VCaP (cell line): ENCODE measurements at regions not wholly inside any gene's neighbourhood (a gene's known extent, or its start where the extent isn't known, plus 50 kb on each side); places are given as distances from the start of the nearest gene placed in this dataset.

Source experiments
- H3K27ac ChIP-seq: fragments of 450-650 bp; 2 replicates; pipeline ENCODE4 v1.5.1; 2017
- TF ChIP-seq, protein P1 (sequence below): fragments of 450-650 bp; conservative IDR thresholded peaks from 2 replicates; pipeline ENCODE4 v1.5.1; 2017; ENCODE audit warnings: mild to moderate bottlenecking, moderate library complexity

DNA sequence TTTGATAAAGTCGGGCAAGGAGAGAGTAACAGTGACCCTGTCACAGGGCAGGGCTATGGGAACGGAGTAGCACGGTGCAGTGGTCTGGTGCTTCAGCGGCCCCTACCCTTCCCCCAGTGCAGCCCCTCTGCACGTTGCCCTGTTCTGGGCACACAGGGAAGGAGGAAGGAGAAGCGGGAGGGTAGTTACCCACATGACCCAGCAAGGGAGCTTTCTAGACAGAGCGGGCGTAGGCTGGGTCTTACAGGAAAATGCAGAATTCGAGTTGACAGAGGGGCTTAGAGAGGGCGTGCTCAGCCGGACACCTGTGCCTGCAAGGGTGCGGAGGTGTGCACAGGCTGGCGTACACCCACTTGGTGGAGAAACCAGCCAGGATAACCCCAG, 341.2 kb downstream of the NPHP4 start:
- TF ChIP-seq, protein P1, sequence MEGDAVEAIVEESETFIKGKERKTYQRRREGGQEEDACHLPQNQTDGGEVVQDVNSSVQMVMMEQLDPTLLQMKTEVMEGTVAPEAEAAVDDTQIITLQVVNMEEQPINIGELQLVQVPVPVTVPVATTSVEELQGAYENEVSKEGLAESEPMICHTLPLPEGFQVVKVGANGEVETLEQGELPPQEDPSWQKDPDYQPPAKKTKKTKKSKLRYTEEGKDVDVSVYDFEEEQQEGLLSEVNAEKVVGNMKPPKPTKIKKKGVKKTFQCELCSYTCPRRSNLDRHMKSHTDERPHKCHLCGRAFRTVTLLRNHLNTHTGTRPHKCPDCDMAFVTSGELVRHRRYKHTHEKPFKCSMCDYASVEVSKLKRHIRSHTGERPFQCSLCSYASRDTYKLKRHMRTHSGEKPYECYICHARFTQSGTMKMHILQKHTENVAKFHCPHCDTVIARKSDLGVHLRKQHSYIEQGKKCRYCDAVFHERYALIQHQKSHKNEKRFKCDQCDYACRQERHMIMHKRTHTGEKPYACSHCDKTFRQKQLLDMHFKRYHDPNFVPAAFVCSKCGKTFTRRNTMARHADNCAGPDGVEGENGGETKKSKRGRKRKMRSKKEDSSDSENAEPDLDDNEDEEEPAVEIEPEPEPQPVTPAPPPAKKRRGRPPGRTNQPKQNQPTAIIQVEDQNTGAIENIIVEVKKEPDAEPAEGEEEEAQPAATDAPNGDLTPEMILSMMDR: no peak
- H3K27ac ChIP-seq: no peak overlapping the region

DNA sequence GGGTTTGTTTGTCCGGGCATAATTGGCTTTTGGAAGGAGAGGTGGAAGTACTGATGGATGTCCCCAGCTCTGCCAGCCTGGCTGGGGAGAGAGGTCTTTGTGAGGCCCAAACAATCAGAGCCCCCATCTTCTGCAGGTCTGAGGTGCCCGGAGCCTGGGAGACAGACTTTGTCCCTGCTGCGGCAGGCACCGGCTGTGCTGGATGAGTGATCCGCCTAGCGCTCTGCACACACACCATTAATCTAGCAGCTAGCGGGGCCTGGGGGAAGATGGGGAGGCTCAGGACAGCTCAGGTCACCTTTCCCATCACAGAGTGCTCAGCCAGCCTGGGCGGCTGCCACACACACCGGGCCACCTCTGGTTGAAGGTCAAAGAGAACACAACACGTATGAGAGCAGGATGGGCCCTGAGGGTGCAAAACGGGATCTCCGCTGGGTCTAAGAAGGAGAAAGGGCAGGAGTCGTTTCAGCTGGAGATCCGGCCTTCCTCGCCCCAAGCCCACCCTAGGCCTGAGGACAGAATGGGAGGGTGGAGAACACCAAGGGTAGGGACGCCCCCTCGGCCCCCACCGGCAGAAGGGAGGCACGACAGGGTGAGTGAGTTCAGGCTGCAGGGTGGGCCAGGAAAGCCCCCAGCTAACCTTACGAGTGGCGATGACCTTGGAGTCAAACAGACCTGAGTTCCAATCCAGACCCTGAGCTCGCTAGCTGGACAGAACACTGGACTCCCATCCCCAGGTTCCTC, 341.8 kb downstream of the NPHP4 start:
- TF ChIP-seq, protein P1: no peak
- no peak overlapping the region for H3K27ac ChIP-seq

GRCh38 chr1:5649795-5650194, 342.4 kb downstream of the NPHP4 start:
- no peak overlapping the region for H3K27ac ChIP-seq
- TF ChIP-seq, protein P1: no peak

GRCh38 chr1:5649166-5649551, 343.1 kb downstream of the NPHP4 start:
- TF ChIP-seq, protein P1: no peak
- H3K27ac ChIP-seq: no peak overlapping the region

DNA sequence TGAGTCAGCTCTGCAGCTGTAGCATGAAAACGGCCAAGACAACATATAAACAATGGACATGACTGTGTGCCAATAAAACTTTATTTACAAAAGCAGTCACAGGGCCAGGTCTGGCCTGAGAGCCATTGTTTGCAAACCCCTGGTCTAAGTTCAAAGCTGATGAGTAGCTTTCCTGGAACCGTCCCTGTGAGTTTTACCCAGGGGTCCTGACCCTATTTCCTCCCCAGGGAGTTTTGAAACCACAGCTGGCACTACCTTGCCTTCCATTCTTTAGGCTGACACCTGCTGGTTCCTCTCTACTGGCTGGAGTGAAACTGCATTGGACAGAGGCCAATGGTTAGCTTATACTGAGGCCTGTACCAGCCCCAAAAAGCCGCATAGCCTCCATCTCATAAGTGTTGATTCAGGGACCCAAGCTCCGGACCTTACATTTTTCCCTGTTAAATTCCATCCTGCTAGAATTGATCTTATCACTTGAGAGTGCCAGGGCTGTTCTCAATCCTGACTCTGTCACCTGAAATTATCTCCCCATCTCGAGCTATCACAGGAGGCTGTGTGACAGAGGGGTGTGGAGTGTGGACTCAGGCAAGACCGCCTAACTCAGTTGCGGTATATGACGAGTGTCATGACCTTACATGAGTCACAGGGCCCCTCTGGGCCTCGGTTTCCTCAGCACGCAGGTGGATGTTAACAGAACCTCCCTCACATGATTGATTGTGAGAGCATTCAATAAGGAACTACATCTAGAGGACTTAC, 343.6 kb downstream of the NPHP4 start:
- no peak overlapping the region for H3K27ac ChIP-seq
- TF ChIP-seq, protein P1: no peak

DNA sequence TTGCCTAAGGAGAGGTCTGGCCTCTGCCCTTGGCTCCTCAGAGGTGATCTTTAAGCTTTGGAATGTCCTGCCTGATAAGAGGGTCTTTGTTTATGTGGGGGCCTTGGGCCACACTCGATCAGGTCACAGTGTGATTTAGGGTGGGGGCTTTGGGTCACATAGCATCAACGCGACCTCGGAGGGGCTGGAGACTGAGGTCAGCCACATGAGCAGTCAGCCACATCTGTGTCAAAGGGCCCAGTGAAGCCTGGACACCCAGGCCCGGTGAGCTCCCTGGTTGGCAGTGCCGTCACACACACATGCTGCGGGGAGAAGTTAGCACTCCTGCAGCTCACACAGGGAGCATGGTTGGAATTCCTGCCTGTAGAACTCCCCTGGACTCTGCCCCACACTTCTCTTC, 345.0 kb downstream of the NPHP4 start:
- no peak overlapping the region for H3K27ac ChIP-seq
- TF ChIP-seq, protein P1: no peak

GRCh38 chr1:5646486-5647149, 345.6 kb downstream of the NPHP4 start:
- TF ChIP-seq, protein P1: no peak
- H3K27ac ChIP-seq: no peak overlapping the region
